HG03469 (cell line): ENCODE measurements at regions not wholly inside any gene's neighbourhood (a gene's known extent, or its start where the extent isn't known, plus 50 kb on each side); places are given as distances from the start of the nearest gene placed in this dataset.
"Not testable (repeated sequence)": the region's sequence is repeated elsewhere in the genome, so short reads cannot be mapped to it uniquely, and the experiment has no call there.

ENCODE experiments used
- ATAC-seq: cut with Tn5 transposase; IDR thresholded peaks from one replicate; pipeline ENCODE4 v1.9.1; 2021; ENCODE audit warnings: mild to moderate bottlenecking, moderate library complexity, moderate number of reproducible peaks; ENCODE audit not compliant: unreplicated experiment

- ATAC-seq: no peak
Observed at GRCh38 chr14:89572596-89573398, 155.8 kb upstream of the FOXN3 start.

- no peak for ATAC-seq
Observed at GRCh38 chr14:89571491-89571890, 154.5 kb upstream of the FOXN3 start.

DNA sequence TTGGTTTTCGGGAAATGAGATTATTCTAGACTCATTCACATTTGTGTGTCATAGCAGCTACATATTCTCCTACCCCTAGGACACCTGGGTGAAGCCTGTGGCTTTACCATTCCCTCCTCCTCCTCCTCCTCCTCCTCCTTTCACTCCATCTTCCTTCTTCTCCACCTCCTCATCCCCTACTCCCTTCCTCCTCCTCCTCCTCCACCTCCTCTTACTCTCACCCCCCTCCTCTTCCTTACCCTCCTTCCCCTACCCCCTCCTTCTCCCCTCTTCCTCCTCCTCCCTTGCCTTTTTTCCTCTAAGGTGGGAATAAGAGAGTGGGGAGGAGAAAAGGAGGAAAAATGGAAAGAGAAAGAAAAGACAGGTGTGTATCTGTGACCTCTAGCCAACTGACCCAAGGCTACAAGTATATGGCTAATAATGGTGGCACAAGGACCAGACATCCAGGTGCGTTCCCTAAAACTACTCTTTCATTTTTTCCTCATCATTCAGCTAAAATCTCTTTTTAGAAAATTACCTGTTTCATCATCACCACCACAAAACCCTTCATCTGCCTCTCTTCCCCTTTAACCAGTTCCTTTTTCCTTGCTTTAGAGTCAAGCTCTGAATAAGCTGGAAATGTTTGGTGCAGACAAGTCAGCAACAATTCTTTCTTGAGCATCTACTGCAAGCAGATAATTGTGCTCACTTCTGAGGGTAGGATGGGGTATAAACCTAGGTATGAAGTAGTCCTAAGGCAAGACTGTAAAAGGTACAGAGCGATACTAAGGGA, 149.8 kb upstream of the FOXN3 start:
- no peak for ATAC-seq

- no peak for ATAC-seq
Observed at GRCh38 chr14:89566180-89566579, 149.1 kb upstream of the FOXN3 start.

- no peak for ATAC-seq
Observed at GRCh38 chr14:89565607-89566006, 148.6 kb upstream of the FOXN3 start.

DNA sequence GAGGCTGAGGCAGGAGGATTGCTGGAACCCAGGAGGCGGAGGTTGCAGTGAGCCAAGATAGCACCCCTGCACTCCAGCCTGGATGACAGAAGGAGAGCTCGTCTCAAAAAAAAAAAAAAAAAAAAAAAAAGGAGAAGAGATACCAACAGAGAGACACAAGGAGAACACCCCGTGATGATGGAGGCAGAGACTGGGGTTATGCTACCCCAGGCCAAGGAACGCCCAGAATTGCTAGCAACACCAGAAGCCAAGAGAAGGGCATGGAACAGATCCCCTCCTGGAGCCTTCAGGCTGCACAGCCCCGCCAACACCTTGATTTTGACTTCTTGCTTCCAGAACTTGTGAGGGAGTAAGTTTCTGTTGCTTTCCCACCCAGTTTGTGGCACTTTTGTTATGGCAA, 148.0 kb upstream of the FOXN3 start:
- ATAC-seq: no peak

GRCh38 chr14:89564286-89564957, 147.4 kb upstream of the FOXN3 start:
- no peak for ATAC-seq

DNA sequence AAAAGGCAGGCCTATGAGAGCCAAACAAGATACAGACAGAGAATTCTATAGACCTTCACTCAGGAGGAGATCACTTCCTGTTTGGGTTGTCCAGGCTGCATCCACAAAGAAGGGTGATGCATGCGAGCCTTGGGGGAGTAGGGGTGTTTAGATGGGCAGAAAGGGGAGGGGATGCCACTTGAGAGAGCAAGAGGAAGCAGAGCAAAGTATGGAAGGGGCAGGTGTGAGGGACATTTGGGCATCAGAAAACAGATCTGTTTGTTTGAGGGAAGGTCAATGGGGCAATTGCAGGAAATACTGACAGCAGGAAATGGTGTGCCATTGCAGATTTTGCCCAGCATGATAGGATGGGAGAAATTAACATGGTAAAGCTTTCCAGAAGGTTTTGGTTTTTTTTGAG, 146.4 kb upstream of the FOXN3 start:
- ATAC-seq: no peak

DNA sequence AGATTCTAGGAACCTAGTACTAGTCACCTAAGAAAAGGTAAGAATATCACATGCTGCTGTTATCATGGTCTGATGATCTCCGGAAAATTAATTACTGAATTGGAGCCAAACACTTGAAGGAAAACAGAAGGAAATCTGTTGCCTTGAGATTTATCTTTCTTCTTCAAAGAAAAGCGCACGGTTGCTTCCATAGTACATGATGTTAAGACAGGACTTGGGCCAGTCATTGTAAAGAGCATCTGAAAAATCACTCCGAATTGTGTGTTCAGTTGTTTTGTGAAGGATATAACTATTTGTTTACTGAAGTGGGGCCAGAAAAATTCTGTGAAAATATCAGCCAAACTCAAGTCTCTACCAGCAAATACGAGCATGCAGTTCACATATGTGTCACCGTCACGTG, 134.9 kb upstream of the FOXN3 start:
- ATAC-seq: no peak

GRCh38 chr14:89551432-89551831, 134.4 kb upstream of the FOXN3 start:
- no peak for ATAC-seq

DNA sequence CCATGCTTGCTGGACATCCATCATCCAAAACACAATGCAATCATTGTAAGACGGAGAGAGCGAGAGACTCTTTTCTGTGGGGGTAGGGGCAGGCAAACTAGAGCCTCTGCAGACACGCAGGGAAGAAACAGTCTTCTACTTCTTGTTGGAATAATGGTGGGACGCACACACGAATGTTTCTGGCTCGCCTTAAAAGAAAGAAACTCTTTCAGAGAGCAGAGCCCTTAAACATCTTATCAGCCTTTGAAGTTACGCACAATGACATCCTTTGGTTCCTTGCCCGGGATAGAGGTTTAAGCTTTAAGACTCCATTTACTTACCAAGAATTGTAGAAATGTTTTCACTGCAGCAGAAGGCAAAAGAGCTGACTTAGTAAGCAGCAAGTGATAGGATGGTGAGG, 133.8 kb upstream of the FOXN3 start:
- ATAC-seq: no peak

GRCh38 chr14:89549381-89550125, 132.5 kb upstream of the FOXN3 start:
- ATAC-seq: no peak

DNA sequence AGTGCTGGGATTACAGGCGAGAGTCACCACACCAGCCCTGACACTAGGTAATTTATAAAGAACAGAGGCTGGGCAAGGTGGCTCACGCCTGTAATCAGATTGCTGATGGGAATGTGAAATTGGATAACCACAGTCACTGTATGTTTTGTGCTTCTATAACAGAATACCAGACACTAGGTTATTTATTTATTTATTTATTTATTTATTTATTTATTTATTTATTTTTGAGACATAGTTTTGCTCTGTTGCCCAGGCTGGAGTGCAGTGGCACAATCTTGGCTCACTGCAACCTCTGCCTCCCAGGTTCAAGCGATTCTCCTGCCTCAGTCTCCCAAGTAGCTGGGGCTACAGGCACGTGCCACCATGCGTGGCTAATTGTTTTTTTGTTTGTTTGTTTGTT, 130.0 kb upstream of the FOXN3 start:
- not testable (repeated sequence) for ATAC-seq

DNA sequence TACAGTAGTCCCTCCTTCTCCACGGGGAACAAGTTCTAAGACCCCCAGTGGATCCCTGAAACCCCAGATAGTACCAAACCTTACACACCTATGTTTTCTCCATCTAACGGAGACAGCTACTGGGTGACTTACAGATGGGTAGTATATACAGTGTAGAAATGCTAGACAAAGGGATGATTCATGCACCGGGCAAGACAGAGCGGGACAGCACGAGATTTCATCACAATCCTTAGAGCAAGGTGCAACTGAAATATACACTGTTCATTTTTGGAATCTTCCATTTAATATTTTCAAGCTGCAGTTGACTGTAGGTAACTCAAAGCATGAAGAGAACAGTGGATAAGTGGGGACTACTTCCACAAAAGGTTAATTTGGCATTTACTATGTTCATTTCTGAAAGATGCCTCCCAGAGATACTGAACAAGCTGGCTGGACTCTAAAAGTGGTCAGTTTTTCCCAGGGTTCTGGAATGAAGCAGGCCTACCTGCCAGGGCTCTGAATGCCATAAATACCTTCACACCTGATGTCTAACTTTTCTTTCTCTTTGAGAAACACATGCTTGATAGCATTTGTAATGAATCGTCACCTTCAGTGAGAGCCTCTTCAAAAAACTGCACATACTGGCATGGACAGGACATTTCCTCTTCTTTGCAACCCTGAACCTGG, 127.7 kb upstream of the FOXN3 start:
- ATAC-seq: no peak

DNA sequence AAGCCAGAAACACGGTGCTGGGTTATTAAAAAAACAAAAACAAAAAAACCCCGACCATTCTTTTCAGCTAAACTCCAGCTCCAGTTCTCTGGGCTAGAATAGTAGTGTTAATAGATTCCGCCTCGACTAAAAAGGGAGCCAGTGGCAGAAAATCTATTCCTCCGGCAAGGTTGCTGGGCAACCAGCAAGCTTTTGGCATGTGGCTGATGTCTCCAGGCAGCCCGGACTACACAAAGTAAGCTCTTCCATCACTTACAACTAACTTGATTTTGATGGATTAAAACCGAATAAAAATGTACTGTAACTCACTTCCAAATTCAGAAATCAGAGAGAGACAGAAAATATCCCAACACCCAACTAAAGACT, 126.4 kb upstream of the FOXN3 start:
- ATAC-seq: no peak

DNA sequence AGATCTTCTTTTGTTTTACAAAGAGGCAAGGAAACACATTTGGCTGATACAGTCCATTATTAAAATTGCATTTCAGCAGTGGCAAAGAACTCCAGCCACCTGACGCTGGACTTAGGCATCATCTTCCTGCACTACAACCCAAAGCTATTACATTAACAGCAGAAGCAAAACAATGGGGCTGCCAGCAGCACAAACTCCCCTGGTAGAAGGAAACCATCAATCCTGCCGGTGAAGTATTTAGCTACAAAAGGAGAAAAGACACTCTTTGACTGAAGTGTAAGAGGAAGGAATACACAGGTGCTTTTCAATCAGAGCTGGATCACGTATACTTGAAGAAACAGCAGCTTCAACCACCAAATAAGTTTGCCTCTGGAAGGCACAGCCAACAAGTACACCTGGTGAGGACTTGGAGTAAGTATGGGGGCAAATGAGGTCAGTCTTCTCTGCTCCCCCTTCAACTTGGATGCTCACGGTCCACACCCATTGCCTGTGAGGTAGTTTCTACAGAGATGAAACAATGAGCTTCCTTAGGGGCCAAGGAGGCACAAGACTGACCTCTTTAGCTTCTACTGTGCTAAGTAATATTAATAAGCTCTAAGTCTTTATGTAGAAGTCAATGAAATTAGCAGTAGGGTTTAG, 125.9 kb upstream of the FOXN3 start:
- ATAC-seq: no peak

GRCh38 chr14:89540830-89541470, 123.9 kb upstream of the FOXN3 start:
- no peak for ATAC-seq

- ATAC-seq: no peak
Observed at GRCh38 chr14:89540009-89540829, 123.2 kb upstream of the FOXN3 start.

DNA sequence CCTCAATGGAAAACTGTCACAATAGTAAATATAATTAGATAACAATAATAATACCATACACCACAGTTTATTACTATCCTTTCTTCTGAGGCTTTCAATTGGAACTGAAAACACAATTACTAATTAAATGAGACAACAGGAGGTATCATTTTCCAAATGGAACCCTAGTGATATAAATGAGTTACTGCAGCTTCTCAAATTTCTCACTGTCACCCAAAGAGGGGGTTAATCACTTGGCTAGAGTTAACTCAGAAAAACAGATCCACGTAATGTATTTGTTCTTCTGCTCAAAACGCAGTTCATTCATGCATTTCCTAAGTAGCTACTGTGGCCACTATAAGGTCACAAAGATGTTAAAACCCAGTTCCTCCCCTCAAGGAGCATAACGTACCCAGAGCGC, 120.9 kb upstream of the FOXN3 start:
- ATAC-seq: no peak
